Activated naive CD4-positive, alpha-beta T cell treated with anti-CD3 and anti-CD28 coated beads, Interleukin-2, amount 50 U/mL, for 72 hours (primary cell): ENCODE measurements at regions not wholly inside any gene's neighbourhood (a gene's known extent, or its start where the extent isn't known, plus 50 kb on each side); places are given as distances from the start of the nearest gene placed in this dataset.

Source experiments
- ATAC-seq, 2 donors: fragments of 150-1000 bp; cut with Tn5 transposase; 2 replicates each; pipeline ENCODE4 v1.10.0; 2021; ENCODE audit warnings: mild to moderate bottlenecking in 2 of 2, moderate library complexity in 2 of 2
- DNase-seq, 2 donors: peaks; one replicate each; pipeline ENCODE4 v3.0.0; 2021 to 2022; ENCODE audit warnings: low spot score in 2 of 2
- H3K27ac Mint-ChIP-seq, 2 donors: one replicate each; pipeline ENCODE4 v1.8.0; 2022; ENCODE audit warnings: mild to moderate bottlenecking in 2 of 2, mixed read lengths in 2 of 2
- H3K36me3 Mint-ChIP-seq, 2 donors: one replicate each; pipeline ENCODE4 v1.8.0; 2022; ENCODE audit warnings: mixed read lengths in 2 of 2
- H3K9me3 Mint-ChIP-seq, 2 donors: one replicate each; pipeline ENCODE4 v1.8.0; 2022; ENCODE audit warnings: mixed read lengths in 2 of 2

- Mint-ChIP-seq H3K9me3 (peaks cover 9 to 10% of the 10 kb centered on the region in 2 donors), H3K27ac (no peak overlapping the region), H3K36me3 (no peaks in the 10 kb centered on the region)
- DNase-seq (no peak), ATAC-seq (no peak)
These were observed 65.8 kb downstream of the ISL1 start for GRCh38 chr5:51449026-51449425.

GRCh38 chr5:51452562-51452961 lies 69.3 kb downstream of the ISL1 start:
- no peak overlapping the region for H3K27ac Mint-ChIP-seq
- H3K9me3 Mint-ChIP-seq: peaks cover 8 to 22% of the 10 kb centered on the region in 2 donors
- DNase-seq (no peak), ATAC-seq (no peak)
- H3K36me3 Mint-ChIP-seq: no peaks in the 10 kb centered on the region

- no peaks in the 10 kb centered on the region for H3K36me3 Mint-ChIP-seq
These were observed 81.9 kb downstream of the ISL1 start for GRCh38 chr5:51465165-51465564.

GRCh38 chr5:51466214-51466613 lies 83.0 kb downstream of the ISL1 start:
- ATAC-seq (no peak), DNase-seq (no peak)
- H3K9me3 Mint-ChIP-seq: peaks cover 0 to 13% of the 10 kb centered on the region in 2 donors
- H3K36me3 Mint-ChIP-seq: no peaks in the 10 kb centered on the region
- no peak overlapping the region for H3K27ac Mint-ChIP-seq

More at GRCh38 chr5:51465165-51465564, 81.9 kb downstream of the ISL1 start:
- H3K27ac Mint-ChIP-seq: no peak overlapping the region
- peaks cover 0 to 13% of the 10 kb centered on the region in 2 donors for H3K9me3 Mint-ChIP-seq
- ATAC-seq (no peak), DNase-seq (no peak)

GRCh38 chr5:51468196-51468595 lies 84.9 kb downstream of the ISL1 start:
- DNase-seq (no peak), ATAC-seq (no peak)
- Mint-ChIP-seq H3K36me3 (no peaks in the 10 kb centered on the region), H3K27ac (no peak overlapping the region), H3K9me3 (peaks cover 0 to 13% of the 10 kb centered on the region in 2 donors)

- DNase-seq: no peak
- Mint-ChIP-seq H3K9me3 (peaks cover 0 to 13% of the 10 kb centered on the region in 2 donors), H3K36me3 (no peaks in the 10 kb centered on the region), H3K27ac (no peak overlapping the region)
- ATAC-seq: no peak
These were observed 88.4 kb downstream of the ISL1 start for GRCh38 chr5:51471630-51472029.

GRCh38 chr5:51472472-51472871 lies 89.2 kb downstream of the ISL1 start:
- no peak for ATAC-seq
- H3K9me3 Mint-ChIP-seq: peaks cover 0 to 14% of the 10 kb centered on the region in 2 donors
- no peaks in the 10 kb centered on the region for H3K36me3 Mint-ChIP-seq
- no peak for DNase-seq
- no peak overlapping the region for H3K27ac Mint-ChIP-seq

- peaks cover 5% of the 10 kb centered on the region in 2 donors for H3K9me3 Mint-ChIP-seq
- ATAC-seq: no peak
- H3K36me3 Mint-ChIP-seq: no peaks in the 10 kb centered on the region
- no peak for DNase-seq
- no peak overlapping the region for H3K27ac Mint-ChIP-seq
These were observed 92.4 kb downstream of the ISL1 start for GRCh38 chr5:51475628-51476027.

GRCh38 chr5:51476431-51476830 lies 93.2 kb downstream of the ISL1 start:
- no peaks in the 10 kb centered on the region for H3K36me3 Mint-ChIP-seq
- H3K27ac Mint-ChIP-seq: no peak overlapping the region
- H3K9me3 Mint-ChIP-seq: peaks cover 5 to 6% of the 10 kb centered on the region in 2 donors
- ATAC-seq (no peak), DNase-seq (no peak)

GRCh38 chr5:51479840-51480239 lies 96.6 kb downstream of the ISL1 start:
- no peak for ATAC-seq
- DNase-seq: no peak
- Mint-ChIP-seq H3K27ac (no peak overlapping the region), H3K9me3 (peaks cover 15 to 20% of the 10 kb centered on the region in 2 donors), H3K36me3 (no peaks in the 10 kb centered on the region)

GRCh38 chr5:51484326-51484725 lies 101.1 kb downstream of the ISL1 start:
- no peak overlapping the region for H3K27ac Mint-ChIP-seq
- peaks cover 10 to 20% of the 10 kb centered on the region in 2 donors for H3K9me3 Mint-ChIP-seq
- ATAC-seq: no peak
- no peaks in the 10 kb centered on the region for H3K36me3 Mint-ChIP-seq
- no peak for DNase-seq

GRCh38 chr5:51486158-51486557 lies 102.9 kb downstream of the ISL1 start:
- H3K36me3 Mint-ChIP-seq: no peaks in the 10 kb centered on the region
- peaks cover 10 to 20% of the 10 kb centered on the region in 2 donors for H3K9me3 Mint-ChIP-seq
- no peak for ATAC-seq
- DNase-seq: no peak
- no peak overlapping the region for H3K27ac Mint-ChIP-seq

- Mint-ChIP-seq H3K9me3 (peaks cover 9 to 15% of the 10 kb centered on the region in 2 donors), H3K36me3 (no peaks in the 10 kb centered on the region), H3K27ac (no peak overlapping the region)
- no peak for DNase-seq
- no peak for ATAC-seq
These were observed 104.7 kb downstream of the ISL1 start for GRCh38 chr5:51487952-51488351.

- peaks cover 7 to 12% of the 10 kb centered on the region in 2 donors for H3K9me3 Mint-ChIP-seq
- ATAC-seq (no peak), DNase-seq (no peak)
- H3K36me3 Mint-ChIP-seq: no peaks in the 10 kb centered on the region
- no peak overlapping the region for H3K27ac Mint-ChIP-seq
These were observed 105.8 kb downstream of the ISL1 start for GRCh38 chr5:51488803-51489642.

- no peak for ATAC-seq
- no peak overlapping the region for H3K27ac Mint-ChIP-seq
- H3K9me3 Mint-ChIP-seq: peaks cover 8 to 22% of the 10 kb centered on the region in 2 donors
- no peak for DNase-seq
- no peaks in the 10 kb centered on the region for H3K36me3 Mint-ChIP-seq
These were observed 111.6 kb downstream of the ISL1 start for GRCh38 chr5:51494821-51495220.

- Mint-ChIP-seq H3K36me3 (no peaks in the 10 kb centered on the region), H3K9me3 (peaks cover 8 to 22% of the 10 kb centered on the region in 2 donors), H3K27ac (no peak overlapping the region)
- no peak for DNase-seq
- ATAC-seq: no peak
These were observed 112.4 kb downstream of the ISL1 start for GRCh38 chr5:51495672-51496071.

- Mint-ChIP-seq H3K9me3 (peaks cover 0 to 11% of the 10 kb centered on the region in 2 donors), H3K27ac (no peak overlapping the region), H3K36me3 (no peaks in the 10 kb centered on the region)
- no peak for DNase-seq
- no peak for ATAC-seq
These were observed 134.6 kb downstream of the ISL1 start for GRCh38 chr5:51517838-51518237.

- Mint-ChIP-seq H3K36me3 (no peaks in the 10 kb centered on the region), H3K9me3 (peaks cover 0 to 11% of the 10 kb centered on the region in 2 donors), H3K27ac (no peak overlapping the region)
- no peak for DNase-seq
- no peak for ATAC-seq
These were observed 135.4 kb downstream of the ISL1 start for GRCh38 chr5:51518607-51519006.
